ENCODE measurements at regions not wholly inside any gene's neighbourhood (a gene's known extent, or its start where the extent isn't known, plus 50 kb on each side); places are given as distances from the start of the nearest gene placed in this dataset.

GRCh38 chr13:63044589-63045313 lies 1629.1 kb upstream of the PCDH20 start:
- no peak for TF ChIP-seq CTCF (IDR thresholded peaks at IDR 0.05)
- TF ChIP-seq POLR2A (IDR thresholded peaks at IDR 0.05), result no peak

Data from prostate gland (tissue), 2 donors.